Esophagus muscularis mucosa (tissue), 4 donors: ENCODE measurements at regions not wholly inside any gene's neighbourhood (a gene's known extent, or its start where the extent isn't known, plus 50 kb on each side); places are given as distances from the start of the nearest gene placed in this dataset.

Source experiments
- CTCF ChIP-seq, 3 experiments: fragments of 200-600 bp in 2 of 3; fragments of 450-650 bp in 1 of 3; sonication (generic) in 2 of 3; IDR thresholded peaks; one replicate each; pipeline ENCODE4 v1.5.1; 2017 to 2019; ENCODE audit warnings: antibody characterized with exemption in 3 of 3, mild to moderate bottlenecking in 2 of 3, moderate library complexity in 1 of 3
- EP300 ChIP-seq: sonication (generic); formaldehyde crosslinking; IDR thresholded peaks from one replicate; pipeline ENCODE4 v1.6.1; 2017; ENCODE audit warnings: antibody characterized with exemption
- POLR2A ChIP-seq: fragments of 450-650 bp; IDR thresholded peaks from one replicate; pipeline ENCODE4 v1.6.1; 2017; ENCODE audit warnings: antibody characterized with exemption, moderate library complexity, mild to moderate bottlenecking, low read depth
- POLR2AphosphoS5 ChIP-seq, 2 donors: sonication (generic); formaldehyde crosslinking; IDR thresholded peaks; one replicate each; pipeline ENCODE4 v1.6.1; 2017; ENCODE audit warnings: antibody characterized with exemption in 2 of 2

GRCh38 chr3:117137065-117137464, 427.5 kb downstream of the TUSC7 start:
- TF ChIP-seq CTCF (IDR thresholded peaks at IDR 0.05) = no peak
- TF ChIP-seq POLR2A = no peak
- no peak for TF ChIP-seq EP300
- no peak for TF ChIP-seq POLR2AphosphoS5 (IDR thresholded peaks at IDR 0.05)
